Ishikawa (cell line): ENCODE measurements at regions not wholly inside any gene's neighbourhood (a gene's known extent, or its start where the extent isn't known, plus 50 kb on each side); places are given as distances from the start of the nearest gene placed in this dataset.

Experiments used
- CEBPB ChIP-seq: IDR thresholded peaks from 2 replicates; pipeline ENCODE4 v1.6.1; 2012
- CREB1 ChIP-seq: IDR thresholded peaks from 2 replicates; pipeline ENCODE4 v1.6.1; 2012; ENCODE audit warnings: low read depth
- EGR1 ChIP-seq: IDR thresholded peaks from 2 replicates; pipeline ENCODE4 v1.6.1; 2012
- EP300 ChIP-seq: IDR thresholded peaks from 2 replicates; pipeline ENCODE4 v1.6.1; 2012; ENCODE audit warnings: borderline replicate concordance
- FOXM1 ChIP-seq: IDR thresholded peaks from 2 replicates; pipeline ENCODE4 v1.6.1; 2012; ENCODE audit warnings: low read depth, borderline replicate concordance
- NFIC ChIP-seq: IDR thresholded peaks from 2 replicates; pipeline ENCODE4 v1.6.1; 2012
- RAD21 ChIP-seq: IDR thresholded peaks from 2 replicates; pipeline ENCODE4 v1.6.1; 2012; ENCODE audit warnings: low read depth
- REST ChIP-seq: IDR thresholded peaks from 2 replicates; pipeline ENCODE4 v1.6.1; 2012; ENCODE audit warnings: low read depth, mild to moderate bottlenecking
- TAF1 ChIP-seq: IDR thresholded peaks from 2 replicates; pipeline ENCODE4 v1.6.1; 2012; ENCODE audit warnings: low read depth, mild to moderate bottlenecking
- TCF12 ChIP-seq: IDR thresholded peaks from 2 replicates; pipeline ENCODE4 v1.6.1; 2012; ENCODE audit warnings: low read depth
- TEAD4 ChIP-seq: IDR thresholded peaks from 2 replicates; pipeline ENCODE4 v1.6.1; 2012
- USF1 ChIP-seq: IDR thresholded peaks from 2 replicates; pipeline ENCODE4 v1.6.1; 2012
- YY1 ChIP-seq: IDR thresholded peaks from 2 replicates; pipeline ENCODE4 v1.6.1; 2012; ENCODE audit warnings: low read depth
- ZBTB7A ChIP-seq: IDR thresholded peaks from 2 replicates; pipeline ENCODE4 v1.6.1; 2012; ENCODE audit warnings: low read depth
- TF ChIP-seq, protein P1 (sequence below): IDR thresholded peaks from 2 replicates; pipeline ENCODE4 v1.6.1; 2012

GRCh38 chr5:97267767-97268166 is 84.7 kb upstream of the RIOK2 start:
- no peak for TF ChIP-seq YY1
- no peak for TF ChIP-seq NFIC
- no peak for TF ChIP-seq EGR1
- TF ChIP-seq CREB1: no peak
- TF ChIP-seq RAD21: no peak
- TF ChIP-seq TEAD4: no peak
- TF ChIP-seq REST: no peak
- TF ChIP-seq TCF12: no peak
- no peak for TF ChIP-seq FOXM1
- no peak for TF ChIP-seq ZBTB7A
- no peak for TF ChIP-seq TAF1
- no peak for TF ChIP-seq USF1
- TF ChIP-seq CEBPB: no peak
- TF ChIP-seq, protein P1, sequence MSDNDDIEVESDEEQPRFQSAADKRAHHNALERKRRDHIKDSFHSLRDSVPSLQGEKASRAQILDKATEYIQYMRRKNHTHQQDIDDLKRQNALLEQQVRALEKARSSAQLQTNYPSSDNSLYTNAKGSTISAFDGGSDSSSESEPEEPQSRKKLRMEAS: no peak
- TF ChIP-seq EP300: no peak

GRCh38 chr5:97276474-97277120 is 93.5 kb upstream of the RIOK2 start:
- TF ChIP-seq FOXM1: no peak
- TF ChIP-seq RAD21: no peak
- TF ChIP-seq EP300: no peak
- no peak for TF ChIP-seq CEBPB
- TF ChIP-seq REST: no peak
- TF ChIP-seq USF1: no peak
- no peak for TF ChIP-seq CREB1
- no peak for TF ChIP-seq EGR1
- TF ChIP-seq, protein P1: no peak
- no peak for TF ChIP-seq TAF1
- no peak for TF ChIP-seq YY1
- TF ChIP-seq TCF12: no peak
- TF ChIP-seq ZBTB7A: no peak
- no peak for TF ChIP-seq NFIC
- TF ChIP-seq TEAD4: no peak

DNA sequence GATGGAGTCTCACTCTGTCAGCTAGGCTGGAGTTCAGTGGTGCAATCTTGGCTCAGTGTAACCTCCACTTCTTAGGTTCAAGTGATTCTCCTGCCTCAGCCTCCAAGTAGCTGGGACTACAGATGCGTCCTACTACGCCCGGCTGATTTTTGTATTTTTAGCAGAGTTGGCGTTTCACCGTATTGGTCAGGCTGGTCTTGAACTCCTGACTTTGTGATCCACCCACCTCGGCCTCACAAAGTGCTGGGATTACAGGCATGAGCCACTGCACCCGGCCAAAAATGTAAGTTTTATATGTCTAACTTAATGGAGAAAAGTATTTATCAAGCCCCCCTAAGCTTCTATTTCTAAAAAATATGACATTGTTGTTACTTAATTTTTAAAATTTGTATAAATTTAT is 98.2 kb upstream of the RIOK2 start:
- TF ChIP-seq EP300 (no peak), USF1 (no peak), TCF12 (no peak), ZBTB7A (no peak)
- TF ChIP-seq, protein P1: no peak

DNA sequence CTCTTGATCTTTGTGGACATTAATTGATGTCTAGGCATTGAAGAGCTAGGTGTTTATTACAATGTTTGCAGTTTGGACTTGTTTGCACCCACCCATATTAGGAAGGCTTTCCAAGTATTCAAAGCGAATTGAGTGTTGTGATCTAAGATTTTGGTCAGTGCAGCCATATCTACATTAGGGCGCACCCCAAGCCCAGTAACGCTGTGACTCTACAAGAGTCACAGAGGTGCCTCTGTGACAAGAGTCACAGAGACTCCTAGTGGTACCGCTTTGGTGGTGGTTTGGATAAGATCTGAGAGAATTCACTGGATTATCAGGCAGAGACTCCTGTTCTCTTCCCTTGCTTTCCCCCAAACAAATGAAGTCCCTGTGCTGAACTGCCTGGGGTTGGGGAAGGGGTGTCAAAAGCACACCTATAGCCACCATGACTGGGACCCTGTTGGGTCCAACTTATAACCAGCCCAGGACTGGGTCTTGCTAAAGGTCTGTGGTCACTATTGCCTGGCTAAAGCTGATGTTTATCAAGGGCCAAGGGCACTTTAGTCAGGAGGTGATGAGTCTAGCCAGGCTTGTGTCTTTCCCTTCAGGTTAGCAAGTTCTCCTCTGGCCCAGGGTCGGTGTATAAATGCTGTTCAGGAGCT is 114.1 kb upstream of the RIOK2 start:
- TF ChIP-seq RAD21: peak; percentile 53
- no peak for TF ChIP-seq EP300

DNA sequence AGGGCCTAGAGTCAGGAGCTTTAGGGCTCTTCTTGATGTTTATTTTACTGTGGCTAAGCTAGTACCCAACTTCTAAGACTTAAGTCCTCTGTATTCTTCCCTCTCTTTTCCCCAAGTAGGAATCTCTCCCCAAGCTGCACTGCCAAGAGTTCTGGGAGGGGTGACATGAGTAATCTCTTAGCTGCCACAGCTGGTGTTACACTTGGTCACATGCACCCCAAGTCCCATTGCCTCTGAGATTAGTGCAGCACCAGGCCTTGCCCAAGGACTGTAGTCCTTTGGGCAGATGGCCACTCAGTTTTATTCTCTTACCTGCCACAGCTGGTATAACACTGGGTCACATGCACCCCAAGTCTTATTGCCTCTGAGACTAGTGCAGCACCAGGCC is 114.7 kb upstream of the RIOK2 start:
- TF ChIP-seq, protein P1: no peak
- no peak for TF ChIP-seq TAF1
- no peak for TF ChIP-seq CREB1
- no peak for TF ChIP-seq USF1
- no peak for TF ChIP-seq REST
- TF ChIP-seq EP300: no peak
- TF ChIP-seq CEBPB: no peak
- no peak for TF ChIP-seq TEAD4
- no peak for TF ChIP-seq NFIC
- TF ChIP-seq FOXM1: no peak
- no peak for TF ChIP-seq YY1
- no peak for TF ChIP-seq RAD21
- TF ChIP-seq TCF12: no peak
- no peak for TF ChIP-seq EGR1
- TF ChIP-seq ZBTB7A: no peak
